Right atrium auricular region (tissue), 2 donors: ENCODE measurements at regions not wholly inside any gene's neighbourhood (a gene's known extent, or its start where the extent isn't known, plus 50 kb on each side); places are given as distances from the start of the nearest gene placed in this dataset.

Experiments used
- DNase-seq: peaks from one replicate; pipeline ENCODE4 v3.0.0-alpha.2; 2019; ENCODE audit warnings: low spot score
- H3K27ac ChIP-seq, 2 donors: fragments of 200-600 bp; sonication (generic); 1 replicate in 1 of 2; 2 replicates in 1 of 2; pipeline ENCODE4 v1.5.1; 2016 to 2019
- H3K27me3 ChIP-seq, 2 donors: fragments of 200-600 bp; sonication (generic); one replicate each; pipeline versions ENCODE4 v1.5.1 to v1.6.0; 2017 to 2019
- H3K36me3 ChIP-seq: fragments of 200-600 bp; sonication (generic); one replicate; pipeline ENCODE4 v1.5.1; 2016
- H3K4me1 ChIP-seq, 2 donors: fragments of 200-600 bp; sonication (generic); one replicate each; pipeline versions ENCODE4 v1.5.1 to v1.6.0; 2017 to 2019
- H3K4me3 ChIP-seq, 2 donors: fragments of 200-600 bp; sonication (generic); 1 replicate in 1 of 2; 2 replicates in 1 of 2; pipeline ENCODE4 v1.5.1; 2017 to 2019; ENCODE audit warnings: mild to moderate bottlenecking in 1 of 2, moderate library complexity in 1 of 2
- H3K9me3 ChIP-seq, 2 donors: fragments of 200-600 bp; sonication (generic); one replicate each; pipeline ENCODE4 v1.5.1; 2019
- CTCF ChIP-seq, 2 donors: fragments of 200-600 bp; sonication (generic); IDR thresholded peaks; one replicate each; pipeline ENCODE4 v1.5.1; 2019; ENCODE audit warnings: antibody characterized with exemption in 2 of 2

- Histone ChIP-seq H3K36me3 (no peaks in the 10 kb centered on the region), H3K27ac (no peak overlapping the region), H3K4me1 (no peaks in the 10 kb centered on the region), H3K27me3 (no peaks in the 10 kb centered on the region), H3K9me3 (no peaks in the 10 kb centered on the region), H3K4me3 (no peak overlapping the region)
- no peak for TF ChIP-seq CTCF (IDR thresholded peaks at IDR 0.05)
- no peak for DNase-seq
Observed at GRCh38 chr11:81492923-81493445, 1240.7 kb downstream of the FAM181B start.

GRCh38 chr11:81487109-81487508 lies 1246.6 kb downstream of the FAM181B start:
- no peaks in the 10 kb centered on the region for H3K4me1 ChIP-seq
- no peaks in the 10 kb centered on the region for H3K36me3 ChIP-seq
- DNase-seq = no peak
- H3K4me3 ChIP-seq = no peak overlapping the region
- no peak for TF ChIP-seq CTCF (IDR thresholded peaks at IDR 0.05)
- H3K9me3 ChIP-seq = no peaks in the 10 kb centered on the region
- no peaks in the 10 kb centered on the region for H3K27me3 ChIP-seq
- no peak overlapping the region for H3K27ac ChIP-seq

GRCh38 chr11:81484196-81484595 lies 1249.5 kb downstream of the FAM181B start:
- Histone ChIP-seq H3K4me1 (no peaks in the 10 kb centered on the region), H3K27me3 (no peaks in the 10 kb centered on the region), H3K36me3 (no peaks in the 10 kb centered on the region), H3K27ac (no peak overlapping the region), H3K9me3 (no peaks in the 10 kb centered on the region), H3K4me3 (no peak overlapping the region)
- no peak for TF ChIP-seq CTCF (IDR thresholded peaks at IDR 0.05)
- no peak for DNase-seq

- no peaks in the 10 kb centered on the region for H3K36me3 ChIP-seq
- no peak overlapping the region for H3K4me3 ChIP-seq
- no peak for DNase-seq
- no peaks in the 10 kb centered on the region for H3K27me3 ChIP-seq
- no peak overlapping the region for H3K27ac ChIP-seq
- TF ChIP-seq CTCF (IDR thresholded peaks at IDR 0.05) = no peak
- no peaks in the 10 kb centered on the region for H3K4me1 ChIP-seq
- H3K9me3 ChIP-seq = no peaks in the 10 kb centered on the region
Observed at GRCh38 chr11:81477277-81477676, 1256.4 kb downstream of the FAM181B start.

- TF ChIP-seq CTCF (IDR thresholded peaks at IDR 0.05) = no peak
- no peak for DNase-seq
- Histone ChIP-seq H3K27me3 (no peaks in the 10 kb centered on the region), H3K4me3 (no peak overlapping the region), H3K4me1 (no peaks in the 10 kb centered on the region), H3K36me3 (no peaks in the 10 kb centered on the region), H3K27ac (no peak overlapping the region), H3K9me3 (no peaks in the 10 kb centered on the region)
Observed at GRCh38 chr11:81476345-81476744, 1257.3 kb downstream of the FAM181B start.

GRCh38 chr11:81472646-81473045 lies 1261.0 kb downstream of the FAM181B start:
- no peak for TF ChIP-seq CTCF (IDR thresholded peaks at IDR 0.05)
- H3K27me3 ChIP-seq = no peaks in the 10 kb centered on the region
- H3K36me3 ChIP-seq = no peaks in the 10 kb centered on the region
- H3K27ac ChIP-seq = no peak overlapping the region
- H3K9me3 ChIP-seq = no peaks in the 10 kb centered on the region
- no peak for DNase-seq
- no peak overlapping the region for H3K4me3 ChIP-seq
- H3K4me1 ChIP-seq = no peaks in the 10 kb centered on the region
